GM19452 (cell line): ENCODE measurements at regions not wholly inside any gene's neighbourhood (a gene's known extent, or its start where the extent isn't known, plus 50 kb on each side); places are given as distances from the start of the nearest gene placed in this dataset.

Source experiments
- ATAC-seq: cut with Tn5 transposase; IDR thresholded peaks from one replicate; pipeline ENCODE4 v1.9.1; 2021; ENCODE audit not compliant: unreplicated experiment

GRCh38 chr10:61319386-61320256, 133.6 kb downstream of the TMEM26 start:
- no peak for ATAC-seq

DNA sequence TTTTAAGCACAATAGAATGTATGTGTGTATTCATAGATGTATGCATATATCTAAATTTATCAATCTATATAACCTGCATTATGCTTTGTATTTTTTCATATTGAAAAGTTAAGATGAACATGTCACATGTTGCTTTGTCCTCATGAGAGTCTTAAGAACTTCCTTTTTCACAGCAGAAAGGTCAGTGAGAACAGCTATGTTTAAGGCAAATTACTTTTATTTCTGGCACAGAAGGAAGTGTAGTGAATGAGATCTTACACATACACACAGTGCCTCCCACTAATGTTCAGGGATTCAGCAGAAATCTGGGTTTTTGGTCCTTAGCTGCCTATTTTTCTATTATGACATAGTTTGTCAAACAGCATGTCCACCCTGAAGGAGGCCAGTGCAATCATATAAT, 134.8 kb downstream of the TMEM26 start:
- ATAC-seq = no peak

- no peak for ATAC-seq
Measured at GRCh38 chr10:61317706-61318105, 135.5 kb downstream of the TMEM26 start.

DNA sequence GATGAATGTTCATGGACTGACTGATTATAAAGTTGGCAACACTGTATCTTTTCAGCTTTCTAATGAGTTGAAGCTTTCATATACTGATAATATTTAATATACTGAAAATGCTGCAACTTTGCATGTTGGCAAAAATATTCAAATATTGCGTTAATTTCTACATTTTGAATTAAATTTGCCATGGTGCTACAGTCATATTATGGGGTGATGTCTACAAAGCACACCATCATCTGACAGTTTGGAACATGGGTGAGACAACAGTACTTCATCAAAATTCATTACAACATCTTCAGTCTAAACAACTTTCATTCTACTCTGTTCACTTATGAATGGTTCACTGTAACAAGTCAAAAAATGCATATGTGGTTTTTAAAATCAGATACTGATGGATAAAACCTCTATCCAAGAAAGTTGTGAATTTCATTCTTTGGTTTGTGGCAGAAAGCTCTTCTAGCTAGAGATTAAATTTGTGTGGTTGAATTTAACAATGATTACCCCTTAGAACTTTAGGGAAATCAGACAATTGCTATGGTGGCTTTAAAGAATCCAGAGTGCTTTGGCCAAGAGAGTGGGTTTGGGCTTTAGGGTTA, 136.4 kb downstream of the TMEM26 start:
- no peak for ATAC-seq

GRCh38 chr10:61314273-61314672, 138.9 kb downstream of the TMEM26 start:
- no peak for ATAC-seq

GRCh38 chr10:61313460-61313859, 139.7 kb downstream of the TMEM26 start:
- ATAC-seq = no peak

GRCh38 chr10:61304746-61305145, 148.4 kb downstream of the TMEM26 start:
- ATAC-seq = no peak

GRCh38 chr10:61302124-61302523, 151.1 kb downstream of the TMEM26 start:
- ATAC-seq = no peak

GRCh38 chr10:61301575-61301974, 151.6 kb downstream of the TMEM26 start:
- ATAC-seq = no peak

- ATAC-seq = no peak
Measured at GRCh38 chr10:61299841-61300240, 153.3 kb downstream of the TMEM26 start.

DNA sequence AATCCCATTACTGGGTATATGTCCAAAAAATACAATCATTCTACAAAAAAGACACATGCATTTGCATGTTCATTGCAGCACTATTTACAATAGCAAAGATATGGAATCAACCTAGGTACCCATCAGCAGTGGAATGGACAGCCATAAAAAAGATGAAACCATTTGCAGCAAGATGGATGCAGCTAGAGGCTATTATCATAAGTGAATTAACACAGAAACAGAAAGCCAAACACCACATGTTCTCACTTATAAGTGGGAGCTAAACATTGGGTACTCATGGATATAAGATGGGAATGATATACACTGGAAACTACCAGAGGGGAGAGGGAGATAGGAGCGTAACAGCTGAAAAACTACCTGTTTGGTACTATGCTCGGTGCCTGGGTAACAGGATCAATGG, 154.0 kb downstream of the TMEM26 start:
- no peak for ATAC-seq

DNA sequence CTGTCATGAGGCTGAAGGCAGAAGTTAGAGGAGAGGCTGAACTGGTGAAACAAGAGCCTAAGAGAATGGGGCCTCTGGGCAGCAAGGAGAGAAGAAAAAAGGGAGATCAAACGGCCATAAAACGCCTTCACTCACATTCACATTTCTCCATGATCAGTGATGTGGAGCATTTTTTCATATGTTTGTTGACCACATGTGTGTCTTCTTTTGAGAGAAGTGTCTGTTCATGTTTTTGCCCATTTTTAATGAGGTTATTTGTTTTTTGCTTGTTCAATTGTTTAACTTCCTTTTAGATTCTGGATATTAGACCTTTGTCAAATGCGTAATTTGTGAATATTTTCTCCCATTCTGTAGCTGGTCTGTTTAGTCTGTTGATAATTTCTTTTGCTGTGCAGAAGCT, 155.0 kb downstream of the TMEM26 start:
- no peak for ATAC-seq

GRCh38 chr10:61296161-61296560, 157.0 kb downstream of the TMEM26 start:
- ATAC-seq = no peak

- no peak for ATAC-seq
Measured at GRCh38 chr10:61294131-61294530, 159.1 kb downstream of the TMEM26 start.

DNA sequence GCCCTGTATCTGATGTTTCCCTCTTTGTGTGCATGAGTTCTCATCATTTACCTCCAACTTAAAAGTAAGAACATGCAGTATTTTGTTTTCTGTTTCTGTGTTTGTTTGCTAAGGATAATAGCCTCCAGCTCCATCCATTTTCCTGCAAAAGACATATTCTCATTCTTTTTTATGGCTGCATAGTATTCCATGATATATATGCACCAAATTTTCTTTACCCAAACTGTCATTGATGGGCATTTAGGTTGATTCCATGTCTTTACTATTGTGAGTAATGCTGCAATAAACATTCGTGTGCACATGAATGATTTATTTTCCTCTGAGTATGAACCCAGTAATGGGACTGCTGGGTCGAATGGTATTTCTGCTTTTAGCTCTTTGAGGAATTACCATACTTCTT, 163.4 kb downstream of the TMEM26 start:
- no peak for ATAC-seq

DNA sequence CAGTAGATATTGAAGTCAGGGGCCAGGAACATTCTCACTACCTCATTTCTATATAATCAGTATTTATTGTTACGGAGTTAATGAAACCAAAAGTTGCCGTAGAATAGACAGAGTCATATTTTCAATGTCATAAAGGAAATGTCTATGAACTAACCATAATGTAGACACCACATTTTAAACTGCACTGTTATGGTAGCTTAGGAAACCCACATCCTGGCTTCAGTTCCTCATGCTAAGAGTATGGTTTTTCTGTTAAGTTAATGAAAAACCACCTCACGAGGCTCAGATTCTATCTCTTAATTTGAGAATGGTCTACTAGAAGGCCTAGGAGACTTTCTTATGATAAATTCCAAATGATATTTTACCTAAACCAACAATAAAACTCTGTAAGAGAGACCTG, 166.5 kb downstream of the TMEM26 start:
- ATAC-seq = peak; percentile 99

- no peak for ATAC-seq
Measured at GRCh38 chr10:61285749-61286148, 167.4 kb downstream of the TMEM26 start.

DNA sequence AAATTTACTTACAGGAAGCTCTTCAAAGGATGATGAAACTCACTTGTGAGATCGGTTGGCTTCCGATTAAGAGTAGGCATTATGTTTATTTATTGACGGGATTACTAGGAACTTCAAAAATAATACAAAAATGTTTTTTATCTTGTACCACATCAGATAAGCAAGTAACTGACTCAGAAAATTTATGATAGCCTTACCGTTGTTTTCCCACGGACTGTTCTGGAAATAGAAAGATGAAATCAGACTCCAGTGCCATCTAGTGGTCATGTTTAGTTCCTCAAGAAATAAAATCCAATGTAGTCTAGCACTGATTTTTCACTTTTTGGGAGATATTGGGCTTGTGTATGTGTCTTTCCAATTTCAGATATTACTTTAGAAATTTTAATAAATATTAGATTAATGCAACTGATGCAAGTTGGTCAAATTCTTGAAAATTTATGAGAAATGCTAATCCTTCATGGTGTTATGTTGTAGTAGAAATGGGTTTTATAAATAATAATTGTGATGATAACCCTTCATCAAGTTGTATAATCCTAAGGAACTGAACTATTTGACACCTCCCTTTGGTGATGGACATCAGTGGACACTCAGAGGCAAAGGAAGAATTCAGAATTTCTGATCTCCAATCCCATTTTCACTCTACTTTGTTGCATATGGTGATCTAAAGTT, 168.8 kb downstream of the TMEM26 start:
- ATAC-seq = no peak

- no peak for ATAC-seq
Measured at GRCh38 chr10:61283481-61284221, 169.5 kb downstream of the TMEM26 start.

DNA sequence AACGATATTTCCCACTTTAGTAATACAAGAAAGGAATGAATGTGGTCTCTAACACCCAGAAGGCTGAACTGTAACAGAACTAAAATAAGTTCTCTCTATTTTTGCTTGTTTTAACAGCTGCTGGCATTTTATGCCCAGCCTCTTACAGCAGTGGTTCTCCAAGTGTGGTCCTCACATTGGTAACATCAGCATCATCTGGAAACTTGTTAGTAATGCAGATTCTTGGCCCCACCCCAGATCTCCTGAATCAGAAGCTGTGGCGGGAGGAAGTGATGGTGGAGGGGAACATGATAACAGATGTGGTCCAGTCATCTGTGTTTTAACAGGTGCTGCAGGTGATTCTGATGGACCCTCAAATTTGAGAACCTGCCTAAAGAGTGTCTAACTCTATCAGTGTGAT, 170.1 kb downstream of the TMEM26 start:
- ATAC-seq = no peak

DNA sequence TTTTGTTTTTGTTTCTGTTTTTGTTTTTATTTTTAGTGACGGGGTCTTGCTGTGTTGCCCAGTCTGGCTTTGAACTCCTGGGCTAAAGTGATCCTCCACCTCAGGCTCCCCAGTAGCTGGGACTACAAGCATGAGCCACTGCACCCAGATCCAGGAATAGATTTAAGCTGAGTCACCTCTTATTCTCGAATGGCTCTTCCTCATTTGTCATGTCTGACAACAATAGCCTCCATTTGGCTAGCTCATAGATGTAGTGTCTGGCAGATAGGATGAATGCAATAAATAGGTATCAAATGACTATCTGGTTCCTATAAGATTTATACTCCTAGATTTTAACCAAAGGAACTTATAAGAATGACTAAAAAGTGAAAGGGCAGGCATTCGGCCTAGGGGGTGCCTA, 172.9 kb downstream of the TMEM26 start:
- ATAC-seq = no peak
